Progenitor cell of endocrine pancreas (in vitro differentiated cells): ENCODE measurements at regions not wholly inside any gene's neighbourhood (a gene's known extent, or its start where the extent isn't known, plus 50 kb on each side); places are given as distances from the start of the nearest gene placed in this dataset.

Source experiments
- DNase-seq: peaks from one replicate; pipeline ENCODE4 v3.0.0; 2021; ENCODE audit warnings: low spot score; ENCODE audit not compliant: unreplicated experiment
- H3K27ac Mint-ChIP-seq: 2 replicates; pipeline ENCODE4 v1.8.0; 2021; ENCODE audit warnings: mild to moderate bottlenecking, moderate library complexity, mixed read lengths
- H3K27me3 Mint-ChIP-seq: 2 replicates; pipeline ENCODE4 v1.8.0; 2021; ENCODE audit warnings: mixed read lengths
- H3K36me3 Mint-ChIP-seq: 2 replicates; pipeline ENCODE4 v1.8.0; 2022; ENCODE audit warnings: mixed read lengths; ENCODE audit not compliant: insufficient read depth
- H3K4me1 Mint-ChIP-seq: 2 replicates; pipeline ENCODE4 v1.8.0; 2021; ENCODE audit warnings: low read depth, mixed read lengths
- H3K4me3 Mint-ChIP-seq: 2 replicates; pipeline ENCODE4 v1.8.0; 2021; ENCODE audit warnings: low read depth, mild to moderate bottlenecking, moderate library complexity, mixed read lengths
- H3K9me3 Mint-ChIP-seq: 2 replicates; pipeline ENCODE4 v1.8.0; 2021; ENCODE audit warnings: low read depth, mixed read lengths
- TF ChIP-seq, protein P1 (sequence below): fragments of 200-600 bp; sonication (generic); IDR thresholded peaks from one replicate; pipeline ENCODE4 v1.5.0; 2021; ENCODE audit warnings: antibody characterized with exemption, mild to moderate bottlenecking; ENCODE audit not compliant: unreplicated experiment

- H3K36me3 Mint-ChIP-seq = no peaks in the 10 kb centered on the region
- H3K4me3 Mint-ChIP-seq = no peak overlapping the region
- no peaks in the 10 kb centered on the region for H3K9me3 Mint-ChIP-seq
- H3K27ac Mint-ChIP-seq = no peak overlapping the region
- H3K4me1 Mint-ChIP-seq = no peaks in the 10 kb centered on the region
- DNase-seq = no peak
- peaks cover 9% of the 10 kb centered on the region for H3K27me3 Mint-ChIP-seq
- TF ChIP-seq, protein P1, sequence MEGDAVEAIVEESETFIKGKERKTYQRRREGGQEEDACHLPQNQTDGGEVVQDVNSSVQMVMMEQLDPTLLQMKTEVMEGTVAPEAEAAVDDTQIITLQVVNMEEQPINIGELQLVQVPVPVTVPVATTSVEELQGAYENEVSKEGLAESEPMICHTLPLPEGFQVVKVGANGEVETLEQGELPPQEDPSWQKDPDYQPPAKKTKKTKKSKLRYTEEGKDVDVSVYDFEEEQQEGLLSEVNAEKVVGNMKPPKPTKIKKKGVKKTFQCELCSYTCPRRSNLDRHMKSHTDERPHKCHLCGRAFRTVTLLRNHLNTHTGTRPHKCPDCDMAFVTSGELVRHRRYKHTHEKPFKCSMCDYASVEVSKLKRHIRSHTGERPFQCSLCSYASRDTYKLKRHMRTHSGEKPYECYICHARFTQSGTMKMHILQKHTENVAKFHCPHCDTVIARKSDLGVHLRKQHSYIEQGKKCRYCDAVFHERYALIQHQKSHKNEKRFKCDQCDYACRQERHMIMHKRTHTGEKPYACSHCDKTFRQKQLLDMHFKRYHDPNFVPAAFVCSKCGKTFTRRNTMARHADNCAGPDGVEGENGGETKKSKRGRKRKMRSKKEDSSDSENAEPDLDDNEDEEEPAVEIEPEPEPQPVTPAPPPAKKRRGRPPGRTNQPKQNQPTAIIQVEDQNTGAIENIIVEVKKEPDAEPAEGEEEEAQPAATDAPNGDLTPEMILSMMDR = no peak
Measured at GRCh38 chr6:10262505-10262904, 152.4 kb downstream of the TFAP2A start.

DNA sequence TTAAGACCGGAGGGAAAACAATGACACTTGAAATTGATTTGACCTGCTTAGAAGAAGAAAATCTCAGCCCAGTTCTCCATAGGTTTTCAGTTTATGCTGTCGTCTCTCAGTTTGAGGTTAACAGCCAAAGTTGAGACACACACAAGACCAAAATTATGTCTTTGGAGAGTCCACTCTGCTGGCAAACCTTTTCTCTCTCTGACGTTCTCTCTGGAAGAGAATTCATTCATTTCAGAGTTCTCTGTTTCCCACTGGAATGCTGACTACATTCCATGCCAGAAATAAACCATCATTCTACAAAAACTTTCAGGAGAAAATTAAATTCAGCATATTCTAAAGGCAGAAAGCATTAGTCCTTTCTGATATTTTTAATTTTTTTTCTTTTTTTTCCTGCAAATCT is 155.2 kb downstream of the TFAP2A start:
- TF ChIP-seq, protein P1 = no peak
- Mint-ChIP-seq H3K27me3 (peaks cover 3% of the 10 kb centered on the region), H3K4me3 (no peak overlapping the region), H3K36me3 (no peaks in the 10 kb centered on the region), H3K4me1 (no peaks in the 10 kb centered on the region), H3K27ac (no peak overlapping the region), H3K9me3 (peaks cover 11% of the 10 kb centered on the region)
- no peak for DNase-seq

DNA sequence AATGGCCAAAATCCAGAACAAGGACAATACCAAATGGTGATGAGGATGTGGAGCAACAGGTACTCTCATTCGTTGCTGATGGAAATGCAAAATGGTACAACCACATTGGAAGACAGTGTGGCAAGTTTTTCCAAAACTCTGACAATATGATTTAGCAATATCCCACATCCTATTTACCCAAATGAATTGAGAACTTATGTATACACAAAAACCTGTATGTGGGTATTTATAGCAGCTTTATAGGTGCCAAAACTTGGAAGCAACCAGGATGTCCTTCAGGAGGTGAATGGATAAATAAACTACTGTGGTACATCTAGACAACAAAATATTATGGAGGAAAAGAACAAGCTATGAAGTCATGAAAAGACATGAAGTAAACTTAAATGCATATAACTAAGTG is 156.5 kb downstream of the TFAP2A start:
- Mint-ChIP-seq H3K27me3 (peaks cover 3% of the 10 kb centered on the region), H3K9me3 (peaks cover 11% of the 10 kb centered on the region), H3K4me1 (no peaks in the 10 kb centered on the region), H3K36me3 (no peaks in the 10 kb centered on the region), H3K27ac (no peak overlapping the region), H3K4me3 (no peak overlapping the region)
- no peak for DNase-seq
- TF ChIP-seq, protein P1 = no peak

GRCh38 chr6:10256113-10256690 is 158.7 kb downstream of the TFAP2A start:
- TF ChIP-seq, protein P1 = peak; percentile 56
- H3K9me3 Mint-ChIP-seq = peaks cover 11% of the 10 kb centered on the region

GRCh38 chr6:10250655-10251220 is 164.1 kb downstream of the TFAP2A start:
- no peaks in the 10 kb centered on the region for H3K9me3 Mint-ChIP-seq
- no peak for DNase-seq
- H3K36me3 Mint-ChIP-seq = no peaks in the 10 kb centered on the region
- TF ChIP-seq, protein P1 = no peak
- H3K4me3 Mint-ChIP-seq = no peak overlapping the region
- H3K27ac Mint-ChIP-seq = no peak overlapping the region
- H3K27me3 Mint-ChIP-seq = peaks cover 10% of the 10 kb centered on the region
- H3K4me1 Mint-ChIP-seq = no peaks in the 10 kb centered on the region

More at GRCh38 chr6:10256113-10256690, 158.7 kb downstream of the TFAP2A start:
- no peak overlapping the region for H3K27ac Mint-ChIP-seq
- no peaks in the 10 kb centered on the region for H3K4me1 Mint-ChIP-seq
- H3K4me3 Mint-ChIP-seq = no peak overlapping the region
- peaks cover 3% of the 10 kb centered on the region for H3K27me3 Mint-ChIP-seq
- H3K36me3 Mint-ChIP-seq = no peaks in the 10 kb centered on the region
- DNase-seq = no peak
